ENCODE measurements at regions not wholly inside any gene's neighbourhood (a gene's known extent, or its start where the extent isn't known, plus 50 kb on each side); places are given as distances from the start of the nearest gene placed in this dataset.

GRCh38 chr16:65787921-65788320 is 578.6 kb upstream of the CDH5 start:
- FAIRE-seq: no peak

GRCh38 chr16:65786916-65787315 is 579.6 kb upstream of the CDH5 start:
- no peak for FAIRE-seq
- no peak for DNase-seq (ENCODE audit: insufficient read length, low spot score)

More at GRCh38 chr16:65787921-65788320, 578.6 kb upstream of the CDH5 start:
- no peak for DNase-seq (ENCODE audit: insufficient read length, low spot score)

GRCh38 chr16:65783709-65784474 is 582.6 kb upstream of the CDH5 start:
- FAIRE-seq (no peak), DNase-seq (ENCODE audit: insufficient read length, low spot score) (no peak)

GRCh38 chr16:65782611-65783600 is 583.6 kb upstream of the CDH5 start:
- FAIRE-seq (no peak), DNase-seq (ENCODE audit: insufficient read length, low spot score) (no peak)

GRCh38 chr16:65781855-65782254 is 584.6 kb upstream of the CDH5 start:
- FAIRE-seq (no peak), DNase-seq (ENCODE audit: insufficient read length, low spot score) (no peak)

GRCh38 chr16:65781363-65781762 is 585.1 kb upstream of the CDH5 start:
- FAIRE-seq (no peak), DNase-seq (ENCODE audit: insufficient read length, low spot score) (no peak)

GRCh38 chr16:65779201-65779600 is 587.3 kb upstream of the CDH5 start:
- FAIRE-seq (no peak), DNase-seq (ENCODE audit: insufficient read length, low spot score) (no peak)

- FAIRE-seq (no peak), DNase-seq (ENCODE audit: insufficient read length, low spot score) (no peak)
Measured at GRCh38 chr16:65776639-65777183, 589.8 kb upstream of the CDH5 start.

- no peak for DNase-seq (ENCODE audit: insufficient read length, low spot score)
- no peak for FAIRE-seq
Measured at GRCh38 chr16:65775829-65776228, 590.7 kb upstream of the CDH5 start.

- no peak for FAIRE-seq
- DNase-seq (ENCODE audit: insufficient read length, low spot score): no peak
Measured at GRCh38 chr16:65774350-65774749, 592.1 kb upstream of the CDH5 start.

- FAIRE-seq: no peak
Measured at GRCh38 chr16:65773301-65773874, 593.1 kb upstream of the CDH5 start.

GRCh38 chr16:65772134-65772732 is 594.3 kb upstream of the CDH5 start:
- no peak for FAIRE-seq
- no peak for DNase-seq (ENCODE audit: insufficient read length, low spot score)

More at GRCh38 chr16:65773301-65773874, 593.1 kb upstream of the CDH5 start:
- no peak for DNase-seq (ENCODE audit: insufficient read length, low spot score)

- FAIRE-seq: no peak
- DNase-seq (ENCODE audit: insufficient read length, low spot score): no peak
Measured at GRCh38 chr16:65771707-65772106, 594.8 kb upstream of the CDH5 start.

GRCh38 chr16:65770752-65771151 is 595.7 kb upstream of the CDH5 start:
- FAIRE-seq (no peak), DNase-seq (ENCODE audit: insufficient read length, low spot score) (no peak)

GRCh38 chr16:65769776-65770438 is 596.6 kb upstream of the CDH5 start:
- no peak for FAIRE-seq
- no peak for DNase-seq (ENCODE audit: insufficient read length, low spot score)

GRCh38 chr16:65769055-65769465 is 597.4 kb upstream of the CDH5 start:
- no peak for FAIRE-seq

GRCh38 chr16:65767125-65767524 is 599.4 kb upstream of the CDH5 start:
- FAIRE-seq (no peak), DNase-seq (ENCODE audit: insufficient read length, low spot score) (no peak)

More at GRCh38 chr16:65769055-65769465, 597.4 kb upstream of the CDH5 start:
- DNase-seq (ENCODE audit: insufficient read length, low spot score): no peak

GRCh38 chr16:65763640-65764305 is 602.7 kb upstream of the CDH5 start:
- no peak for DNase-seq (ENCODE audit: insufficient read length, low spot score)

GRCh38 chr16:65760874-65761273 is 605.6 kb upstream of the CDH5 start:
- DNase-seq (ENCODE audit: insufficient read length, low spot score) (no peak), FAIRE-seq (no peak)

More at GRCh38 chr16:65763640-65764305, 602.7 kb upstream of the CDH5 start:
- no peak for FAIRE-seq

Measured in GM19239 (cell line).